Ovary (tissue), 7 donors: ENCODE measurements at regions not wholly inside any gene's neighbourhood (a gene's known extent, or its start where the extent isn't known, plus 50 kb on each side); places are given as distances from the start of the nearest gene placed in this dataset.

Experiments
- DNase-seq, 5 donors: peaks; one replicate each; pipeline ENCODE4 v3.0.0-alpha.2; 2019 to 2020
- H3K27ac ChIP-seq, 2 donors: fragments of 200-600 bp; one replicate each; pipeline versions ENCODE4 v1.5.1 to v1.8.0; 2019 to 2022
- H3K27me3 ChIP-seq: fragments of 200-600 bp; one replicate; pipeline ENCODE4 v1.8.0; 2022
- H3K36me3 ChIP-seq: fragments of 200-600 bp; sonication (generic); one replicate; pipeline ENCODE4 v1.5.1; 2019
- H3K4me1 ChIP-seq: one replicate; pipeline ENCODE4 v1.8.1; 2013; ENCODE audit warnings: mild to moderate bottlenecking, moderate library complexity; ENCODE audit not compliant: insufficient read depth
- H3K4me3 ChIP-seq: fragments of 200-600 bp; sonication (generic); one replicate; pipeline ENCODE4 v1.5.1; 2017
- H3K9me3 ChIP-seq, 2 donors: fragments of 200-600 bp in 1 of 2; sonication (generic) in 1 of 2; one replicate each; pipeline versions ENCODE4 v1.5.1 to v1.8.1; 2013 to 2019; ENCODE audit warnings: mild to moderate bottlenecking in 1 of 2, moderate library complexity in 1 of 2
- EP300 ChIP-seq: sonication (generic); formaldehyde crosslinking; IDR thresholded peaks from one replicate; pipeline ENCODE4 v1.6.1; 2017; ENCODE audit warnings: antibody characterized with exemption
- POLR2A ChIP-seq: fragments of 450-650 bp; IDR thresholded peaks from one replicate; pipeline ENCODE4 v1.6.1; 2017; ENCODE audit warnings: antibody characterized with exemption, mild to moderate bottlenecking, moderate library complexity
- WGBS, 3 donors: extraction: QIAGEN DNeasy Blood & Tissue Kit in 1 of 3; methylation state at CpG; one replicate each; pipeline versions ENCODE4 v1.1.5 to v1.1.7; 2013 to 2017; 5-methylcytosine and 5-hydroxymethylcytosine counted together
- intact Hi-C, 4 donors: fragments of 100-400 bp; cut with DNase I; formaldehyde crosslinking; loops; one replicate each; pipeline versions ENCODE4 v1.11.0 to v1.15.1; 2022 to 2023
- TF ChIP-seq, protein P1 (sequence below), 3 donors: fragments of 450-650 bp in 2 of 3; fragments of 200-600 bp in 1 of 3; IDR thresholded peaks; one replicate each; pipeline versions ENCODE4 v1.5.1 to v1.8.0; 2016 to 2022; ENCODE audit warnings: antibody characterized with exemption in 3 of 3, mild to moderate bottlenecking in 1 of 3
- donor health status: DM: no; HTN: no; CAD: no; lungs with moderate emphysema.
- donor health status: DM: no; HTN: no; CAD: no.
- donor health status: Bipolar disorder and iron deficiency.
- donor health status: DM: no; HTN: no; CAD: no.
- donor health status: DM: yes; HTN: yes; CAD: no.

DNA sequence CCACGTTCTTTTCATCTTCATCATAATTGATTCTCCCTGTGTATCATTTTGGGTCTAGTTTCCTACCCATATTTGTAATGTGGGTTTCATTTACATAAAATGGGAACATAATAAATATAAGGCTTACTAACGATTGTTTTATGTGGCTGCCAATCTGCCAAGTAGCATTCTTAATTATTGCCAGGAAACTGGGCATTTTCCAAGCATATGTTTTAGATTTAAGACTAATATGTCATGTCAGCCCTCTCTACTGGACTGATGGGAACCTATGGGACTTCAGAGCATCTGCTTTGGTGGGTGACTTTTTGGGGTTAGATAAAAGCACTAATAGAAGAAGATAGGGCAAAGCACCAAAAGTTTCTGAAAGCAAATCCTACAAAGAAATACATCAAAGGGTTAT lies 157.5 kb downstream of the TBX18 start:
- H3K4me1 ChIP-seq: no peaks in the 10 kb centered on the region
- DNase-seq: no peak
- 50 to 62% (median 52%) methylated on average over 2 of the region's 2 CpGs for WGBS, 3 donors
- H3K27me3 ChIP-seq: no peaks in the 10 kb centered on the region
- H3K9me3 ChIP-seq: no peaks in the 10 kb centered on the region
- H3K4me3 ChIP-seq: no peak overlapping the region
- intact Hi-C loops: no loop called here
- H3K27ac ChIP-seq: no peak overlapping the region
- no peaks in the 10 kb centered on the region for H3K36me3 ChIP-seq
- TF ChIP-seq POLR2A: no peak
- TF ChIP-seq, protein P1, sequence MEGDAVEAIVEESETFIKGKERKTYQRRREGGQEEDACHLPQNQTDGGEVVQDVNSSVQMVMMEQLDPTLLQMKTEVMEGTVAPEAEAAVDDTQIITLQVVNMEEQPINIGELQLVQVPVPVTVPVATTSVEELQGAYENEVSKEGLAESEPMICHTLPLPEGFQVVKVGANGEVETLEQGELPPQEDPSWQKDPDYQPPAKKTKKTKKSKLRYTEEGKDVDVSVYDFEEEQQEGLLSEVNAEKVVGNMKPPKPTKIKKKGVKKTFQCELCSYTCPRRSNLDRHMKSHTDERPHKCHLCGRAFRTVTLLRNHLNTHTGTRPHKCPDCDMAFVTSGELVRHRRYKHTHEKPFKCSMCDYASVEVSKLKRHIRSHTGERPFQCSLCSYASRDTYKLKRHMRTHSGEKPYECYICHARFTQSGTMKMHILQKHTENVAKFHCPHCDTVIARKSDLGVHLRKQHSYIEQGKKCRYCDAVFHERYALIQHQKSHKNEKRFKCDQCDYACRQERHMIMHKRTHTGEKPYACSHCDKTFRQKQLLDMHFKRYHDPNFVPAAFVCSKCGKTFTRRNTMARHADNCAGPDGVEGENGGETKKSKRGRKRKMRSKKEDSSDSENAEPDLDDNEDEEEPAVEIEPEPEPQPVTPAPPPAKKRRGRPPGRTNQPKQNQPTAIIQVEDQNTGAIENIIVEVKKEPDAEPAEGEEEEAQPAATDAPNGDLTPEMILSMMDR (IDR thresholded peaks at IDR 0.05): no peak

GRCh38 chr6:84605298-84605697 lies 159.1 kb downstream of the TBX18 start:
- intact Hi-C loops: no loop called here
- no peaks in the 10 kb centered on the region for H3K4me1 ChIP-seq
- no peak overlapping the region for H3K27ac ChIP-seq
- whole genome bisulfite sequencing, 3 donors: 51 to 60% (median 53%) methylated on average over 1 of the region's 1 CpG
- DNase-seq: no peak
- TF ChIP-seq EP300: no peak
- no peak for TF ChIP-seq POLR2A
- TF ChIP-seq, protein P1 (IDR thresholded peaks at IDR 0.05): no peak
- H3K9me3 ChIP-seq: no peaks in the 10 kb centered on the region
- no peak overlapping the region for H3K4me3 ChIP-seq
- no peaks in the 10 kb centered on the region for H3K36me3 ChIP-seq
- no peaks in the 10 kb centered on the region for H3K27me3 ChIP-seq

DNA sequence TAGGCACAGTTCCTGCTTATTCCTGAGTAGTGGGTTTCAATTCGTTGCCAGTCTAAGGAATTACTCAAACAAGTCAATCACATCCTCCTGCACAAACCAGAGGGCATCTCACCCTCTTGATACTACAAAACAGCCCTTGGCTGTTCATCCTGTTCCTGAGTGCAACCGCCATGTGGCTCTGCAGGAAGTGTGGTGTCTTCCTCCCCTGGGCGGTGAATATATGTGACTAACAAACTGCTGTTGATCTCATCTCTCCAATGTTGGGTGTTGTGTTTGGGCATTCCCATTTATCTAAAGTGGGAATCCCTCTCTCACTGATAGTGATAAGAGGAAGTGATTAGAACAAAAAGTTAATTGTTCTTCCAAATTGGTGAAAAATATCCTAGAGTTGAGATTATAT lies 163.0 kb downstream of the TBX18 start:
- TF ChIP-seq, protein P1 (IDR thresholded peaks at IDR 0.05): no peak
- TF ChIP-seq POLR2A (no peak), EP300 (no peak)
- no peak for DNase-seq
- H3K4me3 ChIP-seq: no peak overlapping the region
- no peak overlapping the region for H3K27ac ChIP-seq
- intact Hi-C loops: no loop called here
- H3K27me3 ChIP-seq: no peaks in the 10 kb centered on the region
- WGBS, 3 donors: 80 to 81% (median 81%) methylated on average over 3 of the region's 3 CpGs
- no peaks in the 10 kb centered on the region for H3K36me3 ChIP-seq
- no peaks in the 10 kb centered on the region for H3K4me1 ChIP-seq
- H3K9me3 ChIP-seq: no peaks in the 10 kb centered on the region

DNA sequence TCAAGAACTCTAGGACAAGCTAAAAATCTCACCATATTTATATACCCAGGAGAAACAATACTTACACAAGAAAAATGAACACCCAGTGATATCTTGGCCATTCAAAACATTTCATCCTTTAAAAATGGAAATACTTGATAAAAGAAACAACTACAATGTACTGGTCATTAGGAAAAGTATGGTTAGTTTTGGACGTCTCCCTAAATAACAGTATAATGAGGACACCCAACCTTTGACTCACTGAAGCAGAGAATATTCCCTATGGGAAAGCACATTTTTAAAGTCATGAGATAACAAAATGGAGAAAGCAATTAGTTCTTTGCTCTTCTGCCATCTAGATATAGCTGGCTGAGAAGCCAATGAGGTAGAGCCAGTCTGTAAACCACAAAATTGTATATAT lies 164.4 kb downstream of the TBX18 start:
- 55 to 68% (median 63%) methylated on average over 1 of the region's 1 CpG for WGBS, 3 donors
- no peaks in the 10 kb centered on the region for H3K36me3 ChIP-seq
- no peaks in the 10 kb centered on the region for H3K27me3 ChIP-seq
- no peak overlapping the region for H3K4me3 ChIP-seq
- intact Hi-C loops: no loop called here
- H3K27ac ChIP-seq: no peak overlapping the region
- H3K9me3 ChIP-seq: no peaks in the 10 kb centered on the region
- no peaks in the 10 kb centered on the region for H3K4me1 ChIP-seq
- TF ChIP-seq, protein P1 (IDR thresholded peaks at IDR 0.05): no peak
- TF ChIP-seq EP300 (no peak), POLR2A (no peak)
- no peak for DNase-seq
